Body of pancreas (tissue), 4 donors: ENCODE measurements at regions not wholly inside any gene's neighbourhood (a gene's known extent, or its start where the extent isn't known, plus 50 kb on each side); places are given as distances from the start of the nearest gene placed in this dataset.

Experiments
- ATAC-seq: fragments of 150-250 bp; one replicate; pipeline ENCODE4 v1.9.1; 2016
- DNase-seq, 4 donors: peaks; one replicate each; pipeline ENCODE4 v3.0.0-alpha.2; 2019
- H3K27ac ChIP-seq, 4 donors: fragments of 200-600 bp; sonication (generic); 1 replicate in 3 of 4; 2 replicates in 1 of 4; pipeline versions ENCODE4 v1.5.1 to v1.6.1; 2016 to 2019; ENCODE audit warnings: mild to moderate bottlenecking in 1 of 4, mixed read lengths in 1 of 4, moderate library complexity in 1 of 4
- H3K27me3 ChIP-seq, 2 donors: fragments of 200-600 bp; sonication (generic); one replicate each; pipeline ENCODE4 v1.6.0; 2016; ENCODE audit warnings: mild to moderate bottlenecking in 1 of 2
- H3K36me3 ChIP-seq, 2 donors: fragments of 200-600 bp; sonication (generic); replicated peaks in 1 of 2; 2 replicates each; pipeline ENCODE4 v1.5.1; 2016; ENCODE audit warnings: low read depth in 2 of 2; ENCODE audit not compliant: insufficient read depth in 1 of 2
- H3K4me1 ChIP-seq: fragments of 200-600 bp; sonication (generic); one replicate; pipeline ENCODE4 v1.6.0; 2016
- H3K4me3 ChIP-seq, 2 donors: fragments of 200-600 bp; sonication (generic); 1 replicate in 1 of 2; 2 replicates in 1 of 2; pipeline ENCODE4 v1.5.1; 2016 to 2019
- H3K9me3 ChIP-seq, 3 donors: fragments of 200-600 bp; sonication (generic); 1 replicate in 2 of 3; 2 replicates in 1 of 3; pipeline ENCODE4 v1.5.1; 2016
- CTCF ChIP-seq, 7 experiments: fragments of 450-650 bp in 4 of 7; fragments of 200-600 bp in 3 of 7; sonication (generic) in 3 of 7; IDR thresholded peaks; one replicate each; pipeline ENCODE4 v1.5.1; 2016 to 2019; ENCODE audit warnings: antibody characterized with exemption in 7 of 7
- POLR2A ChIP-seq, 3 donors: fragments of 450-650 bp; IDR thresholded peaks; one replicate each; pipeline ENCODE4 v1.6.1; 2016; ENCODE audit warnings: antibody characterized with exemption in 3 of 3, mild to moderate bottlenecking in 2 of 3
- WGBS, 2 donors: methylation state at CpG; one replicate each; pipeline ENCODE4 v1.1.5; 2017; 5-methylcytosine and 5-hydroxymethylcytosine counted together
- intact Hi-C: fragments of 100-400 bp; cut with DNase I; formaldehyde crosslinking; loops from one replicate; pipeline ENCODE4 v1.15.1; 2023

- Histone ChIP-seq H3K27ac (no peak overlapping the region), H3K27me3 (no peaks in the 10 kb centered on the region), H3K4me1 (no peaks in the 10 kb centered on the region), H3K4me3 (no peak overlapping the region), H3K36me3 (no peaks in the 10 kb centered on the region), H3K9me3 (no peaks in the 10 kb centered on the region)
- intact Hi-C loops, result no loop called here
- TF ChIP-seq POLR2A (IDR thresholded peaks at IDR 0.05) (no peak), CTCF (IDR thresholded peaks at IDR 0.05) (no peak)
- WGBS, 2 donors, result 51 to 53% methylated on average over 9 of the region's 9 CpGs
- ATAC-seq (no peak), DNase-seq (no peak)
These were observed 710.1 kb upstream of the STXBP6 start for GRCh38 chr14:25759920-25760655.

- Histone ChIP-seq H3K9me3 (no peaks in the 10 kb centered on the region), H3K36me3 (no peaks in the 10 kb centered on the region), H3K27ac (no peak overlapping the region), H3K4me3 (no peak overlapping the region), H3K27me3 (no peaks in the 10 kb centered on the region), H3K4me1 (no peaks in the 10 kb centered on the region)
- ATAC-seq (no peak), DNase-seq (no peak)
- intact Hi-C loops, result no loop called here
- WGBS, 2 donors, result 38 to 49% methylated on average over 2 of the region's 2 CpGs
- TF ChIP-seq CTCF (IDR thresholded peaks at IDR 0.05), result no peak
- TF ChIP-seq POLR2A (IDR thresholded peaks at IDR 0.05), result no peak
These were observed 709.3 kb upstream of the STXBP6 start for GRCh38 chr14:25759256-25759655.

- Histone ChIP-seq H3K36me3 (no peaks in the 10 kb centered on the region), H3K27ac (no peak overlapping the region), H3K4me3 (no peak overlapping the region), H3K9me3 (no peaks in the 10 kb centered on the region), H3K4me1 (no peaks in the 10 kb centered on the region), H3K27me3 (no peaks in the 10 kb centered on the region)
- TF ChIP-seq POLR2A (IDR thresholded peaks at IDR 0.05), result no peak
- no peak for TF ChIP-seq CTCF (IDR thresholded peaks at IDR 0.05)
- ATAC-seq (no peak), DNase-seq (no peak)
- WGBS, 2 donors, result 35 to 64% methylated on average over 3 of the region's 3 CpGs
- intact Hi-C loops, result no loop called here
These were observed 707.4 kb upstream of the STXBP6 start for GRCh38 chr14:25757364-25757763.

GRCh38 chr14:25756876-25757275 lies 706.9 kb upstream of the STXBP6 start:
- Histone ChIP-seq H3K9me3 (no peaks in the 10 kb centered on the region), H3K4me1 (no peaks in the 10 kb centered on the region), H3K27ac (no peak overlapping the region), H3K36me3 (no peaks in the 10 kb centered on the region), H3K4me3 (no peak overlapping the region), H3K27me3 (no peaks in the 10 kb centered on the region)
- 59 to 63% methylated on average over 4 of the region's 4 CpGs for WGBS, 2 donors
- intact Hi-C loops, result no loop called here
- no peak for ATAC-seq
- no peak for TF ChIP-seq POLR2A (IDR thresholded peaks at IDR 0.05)
- TF ChIP-seq CTCF (IDR thresholded peaks at IDR 0.05), result no peak
- DNase-seq, result no peak

- DNase-seq (no peak), ATAC-seq (no peak)
- no peaks in the 10 kb centered on the region for H3K4me1 ChIP-seq
- no peaks in the 10 kb centered on the region for H3K36me3 ChIP-seq
- intact Hi-C loops, result no loop called here
- no peaks in the 10 kb centered on the region for H3K27me3 ChIP-seq
- no peak for TF ChIP-seq POLR2A (IDR thresholded peaks at IDR 0.05)
- TF ChIP-seq CTCF (IDR thresholded peaks at IDR 0.05), result no peak
- H3K4me3 ChIP-seq, result no peak overlapping the region
- H3K9me3 ChIP-seq, result no peaks in the 10 kb centered on the region
- H3K27ac ChIP-seq, result no peak overlapping the region
- WGBS, 2 donors, result 46 to 58% methylated on average over 4 of the region's 4 CpGs
These were observed 703.2 kb upstream of the STXBP6 start for GRCh38 chr14:25753130-25753529.
